C4-2B (cell line): ENCODE measurements at regions not wholly inside any gene's neighbourhood (a gene's known extent, or its start where the extent isn't known, plus 50 kb on each side); places are given as distances from the start of the nearest gene placed in this dataset.

ENCODE experiments used
- ZFX ChIP-seq: fragments of 450-650 bp; IDR thresholded peaks from 2 replicates; pipeline ENCODE4 v1.6.1; 2017
- TF ChIP-seq, protein P1 (sequence below): fragments of 450-650 bp; conservative IDR thresholded peaks from 2 replicates; pipeline ENCODE4 v1.5.1; 2017; ENCODE audit warnings: mild to moderate bottlenecking

DNA sequence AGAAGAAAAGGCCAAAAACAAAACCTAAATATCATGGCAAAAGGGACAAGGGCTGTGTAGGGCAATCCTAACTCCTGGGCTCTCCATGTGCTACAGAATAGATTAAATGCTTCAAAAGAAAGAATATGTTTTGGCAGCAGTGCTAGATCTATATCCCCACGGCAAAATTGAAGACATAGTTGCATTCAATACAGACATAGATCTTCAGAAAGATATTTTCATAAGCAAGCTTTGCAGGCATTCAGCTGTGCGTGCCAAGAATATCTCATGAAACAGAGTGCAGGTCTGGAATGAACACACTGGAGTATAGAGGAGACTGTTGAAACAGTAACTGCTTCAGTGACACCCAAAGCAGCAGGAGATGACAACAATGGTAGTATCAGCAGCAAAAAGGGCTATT is 1476.9 kb downstream of the ARAP2 start:
- no peak for TF ChIP-seq ZFX
- TF ChIP-seq, protein P1, sequence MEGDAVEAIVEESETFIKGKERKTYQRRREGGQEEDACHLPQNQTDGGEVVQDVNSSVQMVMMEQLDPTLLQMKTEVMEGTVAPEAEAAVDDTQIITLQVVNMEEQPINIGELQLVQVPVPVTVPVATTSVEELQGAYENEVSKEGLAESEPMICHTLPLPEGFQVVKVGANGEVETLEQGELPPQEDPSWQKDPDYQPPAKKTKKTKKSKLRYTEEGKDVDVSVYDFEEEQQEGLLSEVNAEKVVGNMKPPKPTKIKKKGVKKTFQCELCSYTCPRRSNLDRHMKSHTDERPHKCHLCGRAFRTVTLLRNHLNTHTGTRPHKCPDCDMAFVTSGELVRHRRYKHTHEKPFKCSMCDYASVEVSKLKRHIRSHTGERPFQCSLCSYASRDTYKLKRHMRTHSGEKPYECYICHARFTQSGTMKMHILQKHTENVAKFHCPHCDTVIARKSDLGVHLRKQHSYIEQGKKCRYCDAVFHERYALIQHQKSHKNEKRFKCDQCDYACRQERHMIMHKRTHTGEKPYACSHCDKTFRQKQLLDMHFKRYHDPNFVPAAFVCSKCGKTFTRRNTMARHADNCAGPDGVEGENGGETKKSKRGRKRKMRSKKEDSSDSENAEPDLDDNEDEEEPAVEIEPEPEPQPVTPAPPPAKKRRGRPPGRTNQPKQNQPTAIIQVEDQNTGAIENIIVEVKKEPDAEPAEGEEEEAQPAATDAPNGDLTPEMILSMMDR: no peak
